Ascending aorta (tissue), 2 donors: ENCODE measurements at regions not wholly inside any gene's neighbourhood (a gene's known extent, or its start where the extent isn't known, plus 50 kb on each side); places are given as distances from the start of the nearest gene placed in this dataset.

ENCODE experiments used
- DNase-seq, 2 donors: peaks; one replicate each; pipeline ENCODE4 v3.0.0-alpha.2; 2019; ENCODE audit warnings: low spot score in 2 of 2
- H3K27ac ChIP-seq, 2 donors: fragments of 200-600 bp; sonication (generic); one replicate each; pipeline ENCODE4 v1.5.1; 2016 to 2017; ENCODE audit warnings: mild to moderate bottlenecking in 1 of 2
- H3K27me3 ChIP-seq: fragments of 200-600 bp; sonication (generic); one replicate; pipeline ENCODE4 v1.5.1; 2017
- H3K36me3 ChIP-seq, 2 donors: fragments of 200-600 bp; sonication (generic); one replicate each; pipeline ENCODE4 v1.5.1; 2016
- H3K4me1 ChIP-seq, 2 donors: fragments of 200-600 bp; sonication (generic); one replicate each; pipeline ENCODE4 v1.5.1; 2016 to 2017; ENCODE audit warnings: mild to moderate bottlenecking in 1 of 2
- H3K4me3 ChIP-seq, 2 donors: fragments of 200-600 bp; sonication (generic); one replicate each; pipeline ENCODE4 v1.5.1; 2016 to 2017; ENCODE audit warnings: mild to moderate bottlenecking in 1 of 2
- H3K9me3 ChIP-seq, 2 donors: fragments of 200-600 bp; sonication (generic); one replicate each; pipeline ENCODE4 v1.5.1; 2016
- intact Hi-C: fragments of 100-400 bp; cut with DNase I; formaldehyde crosslinking; loops from one replicate; pipeline ENCODE4 v1.15.1; 2023
- TF ChIP-seq, protein P1 (sequence below), 3 experiments: fragments of 200-600 bp in 2 of 3; fragments of 450-650 bp in 1 of 3; sonication (generic) in 2 of 3; IDR thresholded peaks; one replicate each; pipeline ENCODE4 v1.5.1; 2016 to 2019; ENCODE audit warnings: antibody characterized with exemption in 3 of 3, mild to moderate bottlenecking in 1 of 3, moderate library complexity in 1 of 3

DNA sequence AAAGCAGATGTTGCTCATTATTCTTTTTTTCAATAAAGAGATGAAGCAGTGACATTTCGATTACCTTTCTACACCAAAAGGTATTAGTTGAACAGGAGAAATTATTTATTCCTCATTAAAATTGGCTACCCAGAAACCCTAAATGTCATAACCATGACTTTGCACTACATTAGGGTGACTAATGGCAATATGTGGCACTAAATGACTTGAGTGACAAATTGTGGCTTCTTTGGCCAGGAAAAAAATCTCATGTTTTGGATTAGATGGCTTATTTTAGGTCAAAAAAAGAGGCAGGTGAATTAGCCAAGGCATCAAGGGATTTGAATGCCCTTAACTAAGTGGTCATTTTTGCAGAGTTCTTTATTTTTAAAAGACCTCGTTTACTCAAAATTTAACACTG lies 353.9 kb downstream of the NDFIP2 start:
- Histone ChIP-seq H3K27ac (no peak overlapping the region), H3K36me3 (no peaks in the 10 kb centered on the region), H3K27me3 (no peaks in the 10 kb centered on the region), H3K4me3 (no peak overlapping the region), H3K9me3 (no peaks in the 10 kb centered on the region), H3K4me1 (no peaks in the 10 kb centered on the region)
- DNase-seq: no peak
- intact Hi-C loops: no loop called here
- TF ChIP-seq, protein P1, sequence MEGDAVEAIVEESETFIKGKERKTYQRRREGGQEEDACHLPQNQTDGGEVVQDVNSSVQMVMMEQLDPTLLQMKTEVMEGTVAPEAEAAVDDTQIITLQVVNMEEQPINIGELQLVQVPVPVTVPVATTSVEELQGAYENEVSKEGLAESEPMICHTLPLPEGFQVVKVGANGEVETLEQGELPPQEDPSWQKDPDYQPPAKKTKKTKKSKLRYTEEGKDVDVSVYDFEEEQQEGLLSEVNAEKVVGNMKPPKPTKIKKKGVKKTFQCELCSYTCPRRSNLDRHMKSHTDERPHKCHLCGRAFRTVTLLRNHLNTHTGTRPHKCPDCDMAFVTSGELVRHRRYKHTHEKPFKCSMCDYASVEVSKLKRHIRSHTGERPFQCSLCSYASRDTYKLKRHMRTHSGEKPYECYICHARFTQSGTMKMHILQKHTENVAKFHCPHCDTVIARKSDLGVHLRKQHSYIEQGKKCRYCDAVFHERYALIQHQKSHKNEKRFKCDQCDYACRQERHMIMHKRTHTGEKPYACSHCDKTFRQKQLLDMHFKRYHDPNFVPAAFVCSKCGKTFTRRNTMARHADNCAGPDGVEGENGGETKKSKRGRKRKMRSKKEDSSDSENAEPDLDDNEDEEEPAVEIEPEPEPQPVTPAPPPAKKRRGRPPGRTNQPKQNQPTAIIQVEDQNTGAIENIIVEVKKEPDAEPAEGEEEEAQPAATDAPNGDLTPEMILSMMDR (IDR thresholded peaks at IDR 0.05): no peak

DNA sequence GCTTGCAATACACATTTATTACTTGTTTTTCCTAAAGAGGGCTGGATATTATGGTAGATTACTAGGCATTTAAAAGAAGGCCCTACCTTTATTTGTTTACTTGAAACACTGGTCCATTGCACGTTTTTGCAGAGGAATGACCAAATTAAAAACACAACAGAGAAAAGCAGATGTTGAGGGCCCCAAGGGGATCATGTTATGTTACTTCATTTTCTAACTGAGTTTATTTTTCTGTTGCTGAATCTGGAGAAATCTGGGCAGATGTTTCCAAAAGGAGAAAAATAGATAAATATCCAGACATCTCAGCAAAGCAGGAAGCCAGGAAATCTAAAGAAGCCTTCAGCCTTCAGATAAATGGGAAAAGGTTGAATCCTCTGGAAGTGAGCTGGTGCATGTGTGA lies 353.0 kb downstream of the NDFIP2 start:
- no peaks in the 10 kb centered on the region for H3K9me3 ChIP-seq
- intact Hi-C loops: no loop called here
- no peak overlapping the region for H3K4me3 ChIP-seq
- H3K27ac ChIP-seq: no peak overlapping the region
- H3K4me1 ChIP-seq: no peaks in the 10 kb centered on the region
- no peaks in the 10 kb centered on the region for H3K27me3 ChIP-seq
- no peak for DNase-seq
- H3K36me3 ChIP-seq: no peaks in the 10 kb centered on the region
- TF ChIP-seq, protein P1 (IDR thresholded peaks at IDR 0.05): no peak

DNA sequence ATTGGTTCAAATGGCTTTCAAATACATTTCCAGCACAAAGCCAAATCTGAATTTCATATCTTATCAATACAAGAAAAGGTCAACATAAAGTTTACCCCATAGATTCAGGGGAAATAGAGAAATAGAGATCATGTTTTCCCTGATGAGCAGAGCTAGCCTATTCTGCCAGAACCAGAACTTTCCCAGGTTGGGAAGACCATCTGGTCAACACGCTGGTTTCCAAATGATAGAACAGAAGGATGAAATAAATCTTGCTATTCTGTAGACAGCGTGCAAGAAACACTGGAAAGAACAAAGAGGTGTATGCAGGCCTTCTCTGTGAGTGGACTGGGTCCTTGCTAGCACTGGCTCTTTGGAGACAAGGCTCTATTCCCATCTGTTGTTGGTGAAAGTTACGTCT lies 350.6 kb downstream of the NDFIP2 start:
- Histone ChIP-seq H3K27me3 (no peaks in the 10 kb centered on the region), H3K27ac (no peak overlapping the region), H3K4me1 (no peaks in the 10 kb centered on the region), H3K36me3 (no peaks in the 10 kb centered on the region), H3K4me3 (no peak overlapping the region), H3K9me3 (no peaks in the 10 kb centered on the region)
- intact Hi-C loops: no loop called here
- no peak for DNase-seq
- TF ChIP-seq, protein P1 (IDR thresholded peaks at IDR 0.05): no peak

DNA sequence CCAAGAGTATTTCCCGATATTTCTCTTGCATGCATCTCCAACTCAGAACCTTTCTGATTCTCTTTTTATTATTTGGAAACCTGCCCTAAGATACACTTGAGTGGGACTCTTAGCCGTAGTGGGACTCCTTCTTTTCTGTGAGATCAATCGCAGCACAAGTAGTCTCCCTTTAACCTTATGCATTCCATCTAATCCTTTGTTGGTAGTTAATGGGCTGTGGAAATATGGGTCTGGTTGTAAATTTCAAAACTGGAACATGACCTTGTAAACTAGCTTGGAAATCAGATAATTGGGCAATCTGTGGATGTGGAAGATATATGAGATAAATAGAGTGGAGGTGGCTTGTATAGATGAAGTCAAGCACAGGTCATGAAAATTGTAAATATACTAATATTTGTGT lies 350.0 kb downstream of the NDFIP2 start:
- TF ChIP-seq, protein P1 (IDR thresholded peaks at IDR 0.05): no peak
- H3K27ac ChIP-seq: no peak overlapping the region
- H3K9me3 ChIP-seq: no peaks in the 10 kb centered on the region
- H3K4me3 ChIP-seq: no peak overlapping the region
- H3K4me1 ChIP-seq: no peaks in the 10 kb centered on the region
- intact Hi-C loops: no loop called here
- H3K36me3 ChIP-seq: no peaks in the 10 kb centered on the region
- no peak for DNase-seq
- H3K27me3 ChIP-seq: no peaks in the 10 kb centered on the region

DNA sequence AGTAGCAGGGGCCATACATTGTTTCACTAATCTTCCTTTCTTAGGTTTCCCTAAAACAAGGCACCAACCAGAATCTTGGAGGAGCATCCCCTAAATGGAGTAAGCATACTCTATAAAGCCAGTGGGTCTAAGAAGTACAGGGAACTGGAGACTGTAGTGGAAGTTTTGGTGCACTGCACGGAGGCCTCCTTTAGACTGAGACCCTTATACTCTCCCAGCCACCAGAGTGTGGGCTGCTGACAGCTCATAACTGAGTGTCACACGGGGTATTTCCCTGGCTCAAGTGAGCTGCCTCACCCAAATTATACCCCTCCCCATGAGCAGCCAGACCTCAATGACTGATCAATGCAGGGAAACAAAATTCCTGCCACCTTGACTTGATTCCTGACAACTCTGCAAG lies 349.5 kb downstream of the NDFIP2 start:
- Histone ChIP-seq H3K9me3 (no peaks in the 10 kb centered on the region), H3K4me3 (no peak overlapping the region), H3K27ac (no peak overlapping the region), H3K27me3 (no peaks in the 10 kb centered on the region), H3K36me3 (no peaks in the 10 kb centered on the region), H3K4me1 (no peaks in the 10 kb centered on the region)
- DNase-seq: no peak
- intact Hi-C loops: no loop called here
- TF ChIP-seq, protein P1 (IDR thresholded peaks at IDR 0.05): no peak

DNA sequence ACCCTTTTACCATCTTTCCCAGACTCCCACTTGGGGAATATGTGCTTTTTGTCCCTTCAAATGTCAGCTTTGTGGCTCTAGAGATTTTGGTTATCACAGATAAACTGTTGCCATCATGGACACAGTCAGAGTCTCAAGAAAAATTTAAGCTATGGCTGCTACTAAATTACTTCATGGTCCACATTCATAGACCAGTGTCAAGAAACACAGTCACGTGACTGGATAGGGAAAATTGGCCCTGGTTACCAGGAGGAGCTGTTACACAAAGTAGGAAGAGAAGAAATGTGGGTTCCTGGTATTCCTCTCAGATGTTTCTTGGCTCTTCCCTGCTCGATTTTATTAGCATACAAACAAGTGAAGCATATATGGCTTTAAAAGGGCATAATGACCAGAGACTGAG lies 348.9 kb downstream of the NDFIP2 start:
- Histone ChIP-seq H3K27ac (no peak overlapping the region), H3K4me1 (no peaks in the 10 kb centered on the region), H3K4me3 (no peak overlapping the region), H3K36me3 (no peaks in the 10 kb centered on the region), H3K9me3 (no peaks in the 10 kb centered on the region), H3K27me3 (no peaks in the 10 kb centered on the region)
- DNase-seq: no peak
- intact Hi-C loops: no loop called here
- TF ChIP-seq, protein P1 (IDR thresholded peaks at IDR 0.05): no peak
